ENCODE measurements at regions not wholly inside any gene's neighbourhood (a gene's known extent, or its start where the extent isn't known, plus 50 kb on each side); places are given as distances from the start of the nearest gene placed in this dataset.

- ATAC-seq, result no peak
Observed at GRCh38 chr2:11060376-11061169, 94.7 kb upstream of the SLC66A3 start.

DNA sequence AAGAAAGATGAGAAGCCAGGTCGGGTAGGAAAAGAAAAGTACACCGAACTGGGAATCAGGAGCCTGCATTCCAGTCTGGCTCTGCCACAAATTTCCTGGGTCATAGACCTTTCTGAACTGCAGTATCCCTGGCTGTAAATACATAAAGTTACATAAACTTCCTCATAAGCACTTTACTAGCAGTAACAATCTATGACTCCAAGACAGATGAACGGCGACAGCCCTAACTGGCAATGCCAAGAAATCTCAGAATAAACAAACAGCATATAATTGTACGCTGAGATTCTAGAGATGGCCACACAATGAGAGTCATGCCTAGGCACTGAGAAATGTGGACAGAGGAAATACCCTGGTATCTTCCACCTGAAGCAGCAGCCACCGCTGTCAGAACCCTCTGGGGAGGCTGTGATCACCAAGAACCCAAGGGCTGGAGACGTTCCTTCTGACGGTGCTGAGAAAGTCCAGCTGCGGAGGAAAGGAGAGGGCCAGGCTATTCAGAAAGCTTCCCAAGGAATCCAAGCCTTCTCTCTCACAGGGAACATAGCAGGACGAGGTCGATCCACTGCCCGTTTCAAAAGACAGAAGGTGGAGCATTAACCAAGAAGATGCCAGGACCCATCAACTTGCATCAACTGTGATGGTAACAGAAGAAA is 89.3 kb upstream of the SLC66A3 start:
- no peaks in the 10 kb centered on the region for H4K20me1 ChIP-seq (ENCODE audit: insufficient read depth)
- H3K4me1 ChIP-seq (ENCODE audit: control insufficient read depth in 1 of 2, insufficient read depth in 2 of 2, low read length in 2 of 2), result no peaks in the 10 kb centered on the region
- H3K9me3 ChIP-seq (ENCODE audit: control insufficient read depth in 1 of 2, insufficient read depth in 1 of 2, low read depth in 1 of 2, low read length in 2 of 2), result no peaks in the 10 kb centered on the region; a peak in 1 of 4 replicates
- H3K4me3 ChIP-seq (replicated peaks in 1 of 2; ENCODE audit: low read depth in 1 of 2, low read length in 2 of 2), result no peak overlapping the region
- intact Hi-C loops (cut with micrococcal nuclease), result no loop called here
- no peaks in the 10 kb centered on the region for H3K9me2 ChIP-seq (ENCODE audit: insufficient read depth)
- H2AFZ ChIP-seq (ENCODE audit: low read depth, low read length, poor library complexity, severe bottlenecking), result no peak overlapping the region
- no peaks in the 10 kb centered on the region for H3K36me3 ChIP-seq (ENCODE audit: control insufficient read depth in 1 of 2, insufficient read depth in 2 of 2, low read length in 2 of 2)
- ChIA-PET CTCF (no interaction called here), RAD21 (ENCODE audit: low non-redundant PET in 1 of 2, low total read pairs in 2 of 2, uncharacterized antibody in 2 of 2, unreplicated experiment in 2 of 2) (no interaction called here), POLR2A (no interaction called here)
- H3K27ac ChIP-seq (ENCODE audit: low read depth, low read length), result no peak overlapping the region
- no peak for DNase-seq (ENCODE audit: low read depth, low spot score)
- H3K4me2 ChIP-seq (ENCODE audit: low read length), result no peak overlapping the region
- no TSS peak for BruUV-seq (replicated peaks)
- no peaks in the 10 kb centered on the region for H3K79me2 ChIP-seq (ENCODE audit: insufficient read depth, low read length)
- no peak overlapping the region for H3K9ac ChIP-seq (ENCODE audit: low read length)
- H3K27me3 ChIP-seq (ENCODE audit: insufficient read depth, low read length), result no peaks in the 10 kb centered on the region
- ATAC-seq, result no peak
- TF ChIP-seq FOSL1 (IDR thresholded peaks at IDR 0.05; ENCODE audit: low read depth) (no peak), EZH2phosphoT487 (IDR thresholded peaks at IDR 0.05; ENCODE audit: borderline replicate concordance) (no peak), JUND (IDR thresholded peaks at IDR 0.05) (no peak), ELF1 (IDR thresholded peaks at IDR 0.05; ENCODE audit: borderline replicate concordance, low read depth) (no peak), RAD21 (IDR thresholded peaks at IDR 0.05; ENCODE audit: low read depth) (no peak), SIN3A (IDR thresholded peaks at IDR 0.05; ENCODE audit: low read depth) (no peak), ZFX (IDR thresholded peaks at IDR 0.05) (no peak), SP1 (IDR thresholded peaks at IDR 0.05; ENCODE audit: low read depth) (no peak)
- TF ChIP-seq, protein P1, sequence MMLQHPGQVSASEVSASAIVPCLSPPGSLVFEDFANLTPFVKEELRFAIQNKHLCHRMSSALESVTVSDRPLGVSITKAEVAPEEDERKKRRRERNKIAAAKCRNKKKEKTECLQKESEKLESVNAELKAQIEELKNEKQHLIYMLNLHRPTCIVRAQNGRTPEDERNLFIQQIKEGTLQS (IDR thresholded peaks at IDR 0.05), result no peak
- TF ChIP-seq, protein P2, sequence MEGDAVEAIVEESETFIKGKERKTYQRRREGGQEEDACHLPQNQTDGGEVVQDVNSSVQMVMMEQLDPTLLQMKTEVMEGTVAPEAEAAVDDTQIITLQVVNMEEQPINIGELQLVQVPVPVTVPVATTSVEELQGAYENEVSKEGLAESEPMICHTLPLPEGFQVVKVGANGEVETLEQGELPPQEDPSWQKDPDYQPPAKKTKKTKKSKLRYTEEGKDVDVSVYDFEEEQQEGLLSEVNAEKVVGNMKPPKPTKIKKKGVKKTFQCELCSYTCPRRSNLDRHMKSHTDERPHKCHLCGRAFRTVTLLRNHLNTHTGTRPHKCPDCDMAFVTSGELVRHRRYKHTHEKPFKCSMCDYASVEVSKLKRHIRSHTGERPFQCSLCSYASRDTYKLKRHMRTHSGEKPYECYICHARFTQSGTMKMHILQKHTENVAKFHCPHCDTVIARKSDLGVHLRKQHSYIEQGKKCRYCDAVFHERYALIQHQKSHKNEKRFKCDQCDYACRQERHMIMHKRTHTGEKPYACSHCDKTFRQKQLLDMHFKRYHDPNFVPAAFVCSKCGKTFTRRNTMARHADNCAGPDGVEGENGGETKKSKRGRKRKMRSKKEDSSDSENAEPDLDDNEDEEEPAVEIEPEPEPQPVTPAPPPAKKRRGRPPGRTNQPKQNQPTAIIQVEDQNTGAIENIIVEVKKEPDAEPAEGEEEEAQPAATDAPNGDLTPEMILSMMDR (IDR thresholded peaks at IDR 0.05 in 2 of 3, conservative IDR thresholded peaks at IDR 0.05 in 1 of 3; ENCODE audit: borderline replicate concordance in 1 of 3, insufficient read depth in 1 of 3, low read depth in 2 of 3, low read length in 2 of 3), result no peak
- TF ChIP-seq, protein P3, sequence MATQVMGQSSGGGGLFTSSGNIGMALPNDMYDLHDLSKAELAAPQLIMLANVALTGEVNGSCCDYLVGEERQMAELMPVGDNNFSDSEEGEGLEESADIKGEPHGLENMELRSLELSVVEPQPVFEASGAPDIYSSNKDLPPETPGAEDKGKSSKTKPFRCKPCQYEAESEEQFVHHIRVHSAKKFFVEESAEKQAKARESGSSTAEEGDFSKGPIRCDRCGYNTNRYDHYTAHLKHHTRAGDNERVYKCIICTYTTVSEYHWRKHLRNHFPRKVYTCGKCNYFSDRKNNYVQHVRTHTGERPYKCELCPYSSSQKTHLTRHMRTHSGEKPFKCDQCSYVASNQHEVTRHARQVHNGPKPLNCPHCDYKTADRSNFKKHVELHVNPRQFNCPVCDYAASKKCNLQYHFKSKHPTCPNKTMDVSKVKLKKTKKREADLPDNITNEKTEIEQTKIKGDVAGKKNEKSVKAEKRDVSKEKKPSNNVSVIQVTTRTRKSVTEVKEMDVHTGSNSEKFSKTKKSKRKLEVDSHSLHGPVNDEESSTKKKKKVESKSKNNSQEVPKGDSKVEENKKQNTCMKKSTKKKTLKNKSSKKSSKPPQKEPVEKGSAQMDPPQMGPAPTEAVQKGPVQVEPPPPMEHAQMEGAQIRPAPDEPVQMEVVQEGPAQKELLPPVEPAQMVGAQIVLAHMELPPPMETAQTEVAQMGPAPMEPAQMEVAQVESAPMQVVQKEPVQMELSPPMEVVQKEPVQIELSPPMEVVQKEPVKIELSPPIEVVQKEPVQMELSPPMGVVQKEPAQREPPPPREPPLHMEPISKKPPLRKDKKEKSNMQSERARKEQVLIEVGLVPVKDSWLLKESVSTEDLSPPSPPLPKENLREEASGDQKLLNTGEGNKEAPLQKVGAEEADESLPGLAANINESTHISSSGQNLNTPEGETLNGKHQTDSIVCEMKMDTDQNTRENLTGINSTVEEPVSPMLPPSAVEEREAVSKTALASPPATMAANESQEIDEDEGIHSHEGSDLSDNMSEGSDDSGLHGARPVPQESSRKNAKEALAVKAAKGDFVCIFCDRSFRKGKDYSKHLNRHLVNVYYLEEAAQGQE (IDR thresholded peaks at IDR 0.05; ENCODE audit: low read depth), result no peak

More at GRCh38 chr2:11060376-11061169, 94.7 kb upstream of the SLC66A3 start:
- no peak overlapping the region for H3K9ac ChIP-seq (ENCODE audit: low read length)
- H2AFZ ChIP-seq (ENCODE audit: low read depth, low read length, poor library complexity, severe bottlenecking), result no peak overlapping the region
- H3K4me3 ChIP-seq (replicated peaks in 1 of 2; ENCODE audit: low read depth in 1 of 2, low read length in 2 of 2), result no peak overlapping the region
- H3K4me2 ChIP-seq (ENCODE audit: low read length), result peak overlapping the region; percentile 8; the same call in 1 of the 2 replicates
- ChIA-PET POLR2A (no interaction called here), RAD21 (ENCODE audit: low non-redundant PET in 1 of 2, low total read pairs in 2 of 2, uncharacterized antibody in 2 of 2, unreplicated experiment in 2 of 2) (no interaction called here), CTCF (no interaction called here)
- BruUV-seq (replicated peaks), result no TSS peak
- TF ChIP-seq CBX3 (IDR thresholded peaks at IDR 0.05; ENCODE audit: low read depth) (peak; percentile 76), CEBPB (IDR thresholded peaks at IDR 0.05; ENCODE audit: low read depth) (no peak), FOSL1 (IDR thresholded peaks at IDR 0.05; ENCODE audit: low read depth) (no peak), MAX (IDR thresholded peaks at IDR 0.05) (no peak), POLR2A (IDR thresholded peaks at IDR 0.05; ENCODE audit: borderline replicate concordance, extremely low read depth, insufficient read depth, insufficient read length) (no peak)
- no peak overlapping the region for H3K27ac ChIP-seq (ENCODE audit: low read depth, low read length)
- H3K9me3 ChIP-seq (ENCODE audit: control insufficient read depth in 1 of 2, insufficient read depth in 1 of 2, low read depth in 1 of 2, low read length in 2 of 2), result no peaks in the 10 kb centered on the region; a peak in 1 of 4 replicates
- no peaks in the 10 kb centered on the region for H3K79me2 ChIP-seq (ENCODE audit: insufficient read depth, low read length)
- intact Hi-C loops (cut with micrococcal nuclease), result no loop called here
- no peak for DNase-seq (ENCODE audit: low read depth, low spot score)
- no peaks in the 10 kb centered on the region for H3K9me2 ChIP-seq (ENCODE audit: insufficient read depth)
- no peaks in the 10 kb centered on the region; the same call in 1 of the 2 replicates for H3K27me3 ChIP-seq (ENCODE audit: insufficient read depth, low read length)
- H3K36me3 ChIP-seq (ENCODE audit: control insufficient read depth in 1 of 2, insufficient read depth in 2 of 2, low read length in 2 of 2), result no peaks in the 10 kb centered on the region
- H4K20me1 ChIP-seq (ENCODE audit: insufficient read depth), result no peaks in the 10 kb centered on the region
- H3K4me1 ChIP-seq (ENCODE audit: control insufficient read depth in 1 of 2, insufficient read depth in 2 of 2, low read length in 2 of 2), result peaks cover 17 to 32% of the 10 kb centered on the region in 2 experiments
